NCI-H2196 treated with DMSO at 0.1 percent for 48 hours (cell line): ENCODE measurements at regions not wholly inside any gene's neighbourhood (a gene's known extent, or its start where the extent isn't known, plus 50 kb on each side); places are given as distances from the start of the nearest gene placed in this dataset.
"Not testable (repeated sequence)": the region's sequence is repeated elsewhere in the genome, so short reads cannot be mapped to it uniquely, and the experiment has no call there.

ENCODE experiments used
- DNase-seq: peaks from one replicate; lab custom pipeline; 2025; ENCODE audit not compliant: unreplicated experiment; lab: John Stamatoyannopoulos, UW

DNA sequence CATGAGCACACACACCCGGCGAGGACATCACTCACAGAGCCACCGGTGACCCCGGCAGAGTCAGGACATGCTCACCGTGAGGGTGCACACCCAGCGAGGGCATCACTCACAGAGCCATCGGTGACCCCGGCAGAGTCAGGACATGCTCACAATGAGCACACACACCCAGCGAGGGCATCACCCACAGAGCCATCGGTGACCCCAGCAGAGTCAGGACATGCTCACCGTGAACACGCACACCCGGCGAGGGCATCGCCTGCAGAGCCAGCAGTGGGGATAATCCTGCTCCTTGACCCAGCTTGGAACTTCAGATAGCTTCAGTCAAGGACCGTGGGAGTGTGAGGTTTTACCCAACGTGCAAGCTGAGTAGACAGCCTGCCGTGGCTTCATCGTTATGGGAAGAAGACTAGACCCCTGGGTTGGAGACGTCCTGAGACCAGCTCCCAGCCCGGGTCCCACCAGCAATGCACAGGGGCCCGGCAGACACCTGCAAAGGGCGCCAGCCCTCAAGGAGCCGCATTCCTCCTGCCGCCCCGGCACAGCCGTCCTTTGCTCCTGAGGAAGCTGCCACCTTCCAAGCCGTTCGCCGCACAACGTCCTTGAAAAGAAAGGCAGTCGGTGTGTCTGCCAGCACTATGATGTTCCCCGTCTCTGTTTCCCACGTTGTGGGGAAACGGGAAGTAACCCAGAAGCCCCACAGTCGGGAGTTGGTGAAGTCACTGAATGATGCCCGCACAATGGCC is 192.3 kb downstream of the DLL1 start:
- DNase-seq = no peak

DNA sequence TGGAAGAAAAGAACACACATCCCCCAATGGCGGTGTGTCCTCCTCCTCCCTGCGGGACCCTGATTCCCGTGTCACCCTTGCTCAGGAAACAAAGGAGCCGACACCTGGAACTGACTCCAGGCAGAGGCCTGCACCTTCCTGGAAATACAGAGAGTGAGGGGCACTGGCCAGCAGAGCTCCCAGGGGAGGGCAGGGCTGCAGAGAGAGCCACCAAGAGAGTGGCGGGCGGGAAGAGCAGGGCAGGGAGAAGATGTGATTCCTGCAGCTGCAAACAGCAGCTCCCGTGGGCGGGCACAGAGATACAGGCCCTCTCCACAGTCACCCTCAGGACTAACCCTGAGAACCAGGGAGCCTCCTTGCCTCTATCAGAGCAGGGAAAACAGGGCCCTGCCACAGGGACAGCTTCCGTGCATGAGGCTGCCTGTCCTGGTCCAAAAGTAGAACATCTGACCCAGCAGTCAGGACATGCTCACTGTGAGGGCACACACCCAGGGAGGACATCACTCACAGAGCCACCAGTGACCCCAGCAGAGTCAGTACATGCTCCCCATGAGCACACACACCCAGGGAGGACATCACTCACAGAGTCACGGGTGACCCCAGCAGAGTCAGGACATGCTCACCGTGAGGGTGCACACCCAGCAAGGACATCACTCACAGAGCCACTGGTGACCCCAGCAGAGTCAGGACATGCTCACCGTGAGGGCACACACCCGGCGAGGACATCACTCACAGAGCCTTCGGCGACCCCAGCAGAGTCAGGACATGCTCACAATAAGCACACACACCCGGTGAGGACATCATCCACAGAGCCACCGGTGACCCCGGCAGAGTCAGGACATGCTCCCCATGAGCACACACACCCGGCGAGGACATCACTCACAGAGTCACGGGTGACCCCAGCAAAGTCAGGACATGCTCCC is 193.1 kb downstream of the DLL1 start:
- no peak for DNase-seq

- no peak for DNase-seq
Observed at GRCh38 chr6:170096803-170097504, 193.9 kb downstream of the DLL1 start.

GRCh38 chr6:170096191-170096802 is 194.6 kb downstream of the DLL1 start:
- DNase-seq = no peak

DNA sequence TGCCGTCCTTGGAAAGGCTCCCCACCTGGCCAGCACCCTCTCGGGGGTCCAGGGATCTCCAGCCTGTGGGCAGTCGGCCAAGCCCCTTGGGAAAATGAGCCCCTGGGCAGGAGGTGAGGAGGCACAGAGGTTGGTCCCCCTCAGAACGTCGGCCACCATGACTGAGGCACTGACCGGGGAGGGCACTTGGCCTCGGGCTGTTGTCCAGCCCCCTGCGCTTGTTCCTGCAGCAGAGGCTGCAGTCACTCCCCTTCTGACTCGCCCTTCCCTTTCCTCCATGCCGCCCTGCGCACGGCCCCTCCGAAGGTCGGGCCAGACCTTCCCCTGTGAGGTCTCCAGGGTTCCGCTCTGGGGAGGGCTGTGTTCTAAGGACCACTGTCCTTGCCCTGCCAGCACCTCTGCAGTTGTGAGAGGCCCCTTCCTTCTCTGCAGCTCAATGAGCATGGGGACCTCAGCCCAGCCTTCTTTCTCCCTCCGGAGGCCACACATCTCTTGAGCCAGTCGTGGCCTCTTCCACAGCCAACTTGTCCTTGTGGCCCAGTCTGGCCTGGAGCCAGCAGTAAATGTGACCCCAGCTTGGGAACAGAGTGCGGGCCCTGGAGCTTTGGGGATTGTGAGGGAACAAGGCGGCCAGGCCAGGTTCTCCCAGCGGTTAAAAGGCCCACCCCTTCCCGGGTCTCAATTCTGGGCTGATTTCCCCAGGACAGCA is 195.5 kb downstream of the DLL1 start:
- no peak for DNase-seq

DNA sequence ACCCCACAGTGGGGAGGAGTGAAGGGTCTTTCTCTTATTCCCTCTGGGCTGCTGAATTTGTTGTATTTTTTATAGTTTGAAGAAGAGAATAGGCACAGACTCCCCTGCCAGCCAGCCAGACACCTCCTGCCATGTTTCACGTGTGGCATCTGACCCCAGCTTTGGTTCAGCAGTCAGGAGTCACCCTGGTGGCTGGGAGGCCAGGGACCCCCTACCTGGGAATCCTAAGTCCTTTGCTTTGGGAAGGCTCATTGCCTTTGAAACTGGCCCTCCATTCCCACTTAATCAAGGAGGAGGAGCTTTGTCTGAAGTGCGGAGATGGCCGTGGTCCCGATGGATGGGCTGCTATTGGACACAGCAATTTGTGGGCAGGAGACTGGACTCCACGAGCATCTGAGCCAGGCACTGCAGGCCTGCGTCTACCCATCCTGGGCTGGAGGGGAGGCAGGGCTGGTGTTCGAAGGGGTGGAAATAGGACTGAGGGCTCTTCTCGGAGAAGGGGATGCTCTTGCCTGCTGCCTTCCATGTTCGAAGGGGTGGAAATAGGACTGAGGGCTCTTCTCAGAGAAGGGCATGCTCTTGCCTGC is 196.1 kb downstream of the DLL1 start:
- no peak for DNase-seq

GRCh38 chr6:170093658-170094596 is 197.0 kb downstream of the DLL1 start:
- DNase-seq = no peak

- DNase-seq = no peak
Observed at GRCh38 chr6:170093276-170093657, 197.6 kb downstream of the DLL1 start.

DNA sequence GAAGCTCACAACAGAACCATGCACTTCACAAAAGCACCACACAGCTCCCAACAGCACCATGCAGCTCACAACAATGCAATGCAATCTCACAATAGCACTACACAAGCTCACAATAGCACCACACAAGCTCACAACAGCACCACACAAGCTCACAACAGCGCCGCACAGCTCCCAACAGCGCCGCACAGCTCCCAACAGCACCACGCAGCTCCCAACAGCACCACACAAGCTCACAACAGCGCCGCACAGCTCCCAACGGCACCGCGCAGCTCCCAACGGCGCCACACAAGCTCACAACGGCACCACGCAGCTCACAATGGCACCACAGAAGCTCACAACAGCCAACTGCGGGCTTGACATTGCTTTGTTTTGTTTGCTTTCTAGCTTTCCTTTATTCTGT is 198.1 kb downstream of the DLL1 start:
- no peak for DNase-seq

GRCh38 chr6:170091639-170092579 is 199.0 kb downstream of the DLL1 start:
- no peak for DNase-seq

GRCh38 chr6:170091000-170091638 is 199.8 kb downstream of the DLL1 start:
- no peak for DNase-seq

DNA sequence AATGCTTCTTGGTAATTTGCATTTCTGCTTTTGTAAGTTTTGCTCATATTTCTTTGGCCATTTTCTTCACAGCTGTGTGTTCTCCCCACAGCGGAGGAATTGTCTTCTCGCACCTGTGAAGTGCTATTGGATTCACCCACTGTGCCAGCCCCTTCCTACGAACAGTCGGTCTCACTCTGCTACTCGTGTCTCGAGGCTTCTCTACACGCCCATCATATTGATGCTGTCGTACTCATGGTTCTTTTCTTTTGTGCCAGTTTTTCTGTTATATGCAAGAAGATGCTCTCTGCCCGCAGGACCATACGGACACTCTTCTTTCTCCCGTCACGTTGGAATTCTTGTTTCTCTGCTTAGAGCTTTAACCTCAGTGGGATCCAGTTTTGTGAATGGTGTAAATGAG is 200.3 kb downstream of the DLL1 start:
- no peak for DNase-seq

- no peak for DNase-seq
Observed at GRCh38 chr6:170089963-170090362, 200.9 kb downstream of the DLL1 start.

DNA sequence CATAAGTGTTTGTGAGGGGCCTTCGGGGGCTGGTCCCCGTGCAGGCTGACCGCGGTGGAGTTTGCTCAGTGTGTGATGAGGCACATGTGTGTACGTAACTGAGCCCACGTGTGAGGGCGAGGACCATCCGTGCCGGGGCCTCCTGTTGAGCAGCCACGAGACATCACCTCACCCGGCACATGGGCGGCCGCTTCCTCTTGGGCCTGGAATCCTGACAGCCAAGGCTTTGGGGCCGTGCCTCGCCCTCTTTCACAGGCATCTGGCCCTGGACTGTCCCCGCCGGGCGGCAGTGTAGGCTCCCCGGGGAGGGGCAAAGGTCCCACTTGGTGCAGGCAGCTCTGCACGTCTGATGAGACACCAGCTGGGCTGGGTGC is 202.3 kb downstream of the DLL1 start:
- no peak for DNase-seq

DNA sequence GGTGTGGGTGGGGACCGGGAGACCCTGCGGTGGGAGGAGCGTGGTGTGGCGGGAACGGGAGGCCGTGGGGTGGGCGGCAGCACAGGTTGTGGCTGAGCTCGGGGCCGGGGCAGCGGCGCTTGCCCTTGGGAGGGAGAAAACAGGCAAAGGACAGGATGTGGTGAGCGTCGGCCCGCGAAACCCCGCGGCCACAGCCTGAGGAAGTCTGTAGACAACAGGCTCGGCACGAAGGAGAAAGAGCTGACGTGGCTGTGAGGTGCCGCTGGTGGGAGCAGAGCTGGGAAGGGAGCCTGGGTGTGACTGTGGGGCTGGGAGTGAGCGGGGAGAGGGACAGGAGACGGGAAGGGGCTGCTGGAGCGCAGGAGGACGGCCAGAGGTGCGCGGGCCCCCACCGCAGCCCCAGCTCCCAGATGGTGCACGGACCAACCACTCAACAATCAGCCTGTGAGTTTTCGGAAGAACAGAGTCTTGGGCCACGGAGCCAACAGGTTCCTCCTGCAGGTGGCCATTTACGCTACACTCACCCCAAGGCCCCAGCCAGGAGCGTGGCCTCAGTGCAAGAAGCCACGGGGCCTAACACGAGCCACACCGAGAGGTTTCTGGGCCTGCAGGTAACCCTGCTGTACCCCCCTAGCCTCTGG is 202.8 kb downstream of the DLL1 start:
- no peak for DNase-seq

DNA sequence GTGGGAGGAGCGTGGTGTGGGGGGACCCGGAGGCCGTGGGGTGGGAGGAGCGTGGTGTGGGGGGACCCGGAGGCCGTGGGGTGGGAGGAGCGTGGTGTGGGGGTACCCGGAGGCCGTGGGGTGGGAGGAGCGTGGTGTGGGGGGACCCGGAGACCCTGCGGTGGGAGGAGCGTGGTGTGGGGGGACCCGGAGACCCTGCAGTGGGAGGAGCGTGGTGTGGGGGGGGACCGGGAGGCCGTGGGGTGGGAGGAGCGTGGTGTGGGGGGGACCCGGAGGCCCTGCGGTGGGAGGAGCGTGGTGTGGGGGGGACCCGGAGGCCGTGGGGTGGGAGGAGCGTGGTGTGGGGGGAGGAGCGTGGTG is 203.5 kb downstream of the DLL1 start:
- not testable (repeated sequence) for DNase-seq
